ENCODE measurements at regions not wholly inside any gene's neighbourhood (a gene's known extent, or its start where the extent isn't known, plus 50 kb on each side); places are given as distances from the start of the nearest gene placed in this dataset.

GRCh38 chr1:57957576-57957975 is 533.7 kb upstream of the DAB1 start (continued):
- TF ChIP-seq ZBTB33 (IDR thresholded peaks at IDR 0.05) (no peak), ATF3 (IDR thresholded peaks at IDR 0.05) (no peak), TAF1 (conservative IDR thresholded peaks at IDR 0.05) (no peak)

GRCh38 chr1:57951390-57951789 is 527.5 kb upstream of the DAB1 start:
- 45% methylated on average over 4 of the region's 4 CpGs for WGBS
- Histone ChIP-seq H3K27ac (ENCODE audit: low read depth in 1 of 2, low read length in 2 of 2) (no peak overlapping the region), H3K4me1 (ENCODE audit: control insufficient read depth in 4 of 4, insufficient read depth in 4 of 4, low read length in 3 of 4) (no peaks in the 10 kb centered on the region), H3K9me3 (ENCODE audit: control insufficient read depth in 4 of 4, low read length in 3 of 4) (no peaks in the 10 kb centered on the region), H3K36me3 (ENCODE audit: control insufficient read depth in 4 of 4, insufficient read depth in 3 of 4, low read depth in 1 of 4, low read length in 3 of 4) (no peaks in the 10 kb centered on the region), H3K4me3 (ENCODE audit: low read depth in 1 of 3, low read length in 3 of 3) (no peak overlapping the region), H3K27me3 (ENCODE audit: control insufficient read depth in 4 of 4, insufficient read depth in 4 of 4, low read length in 3 of 4) (no peaks in the 10 kb centered on the region), H3K9ac (ENCODE audit: low read depth in 1 of 2, low read length in 2 of 2) (no peak overlapping the region)
- DNase-seq (ENCODE audit: low spot score): no peak
- TF ChIP-seq RXRA (IDR thresholded peaks at IDR 0.05): no peak
- TF ChIP-seq FOXA1 (IDR thresholded peaks at IDR 0.05): no peak
- no peak for TF ChIP-seq REST (IDR thresholded peaks at IDR 0.05)
- TF ChIP-seq MAX (IDR thresholded peaks at IDR 0.05): no peak
- TF ChIP-seq JUND (IDR thresholded peaks at IDR 0.05): no peak
- TF ChIP-seq YY1 (IDR thresholded peaks at IDR 0.05): no peak

GRCh38 chr1:57949168-57949567 is 525.3 kb upstream of the DAB1 start:
- H3K4me1 ChIP-seq (ENCODE audit: control insufficient read depth in 4 of 4, insufficient read depth in 4 of 4, low read length in 3 of 4): no peaks in the 10 kb centered on the region
- no peak overlapping the region for H3K27ac ChIP-seq (ENCODE audit: low read depth in 1 of 2, low read length in 2 of 2)

GRCh38 chr1:57947471-57947870 is 523.6 kb upstream of the DAB1 start:
- no peak overlapping the region for H3K4me3 ChIP-seq (ENCODE audit: low read depth in 1 of 3, low read length in 3 of 3)
- DNase-seq (ENCODE audit: low spot score): no peak
- no peaks in the 10 kb centered on the region for H3K9me3 ChIP-seq (ENCODE audit: control insufficient read depth in 4 of 4, low read length in 3 of 4)
- H3K27me3 ChIP-seq (ENCODE audit: control insufficient read depth in 4 of 4, insufficient read depth in 4 of 4, low read length in 3 of 4): no peaks in the 10 kb centered on the region
- 82% methylated on average over 6 of the region's 6 CpGs for WGBS
- H3K9ac ChIP-seq (ENCODE audit: low read depth in 1 of 2, low read length in 2 of 2): no peak overlapping the region
- H3K27ac ChIP-seq (ENCODE audit: low read depth in 1 of 2, low read length in 2 of 2): no peak overlapping the region
- no peaks in the 10 kb centered on the region for H3K4me1 ChIP-seq (ENCODE audit: control insufficient read depth in 4 of 4, insufficient read depth in 4 of 4, low read length in 3 of 4)
- H3K36me3 ChIP-seq (ENCODE audit: control insufficient read depth in 4 of 4, insufficient read depth in 3 of 4, low read depth in 1 of 4, low read length in 3 of 4): no peaks in the 10 kb centered on the region
- TF ChIP-seq RXRA (IDR thresholded peaks at IDR 0.05): no peak
- TF ChIP-seq HNF4A (conservative IDR thresholded peaks at IDR 0.05): no peak
- TF ChIP-seq SP1 (IDR thresholded peaks at IDR 0.05): no peak
- no peak for TF ChIP-seq RAD21 (IDR thresholded peaks at IDR 0.05)
- no peak for TF ChIP-seq ZBTB33 (IDR thresholded peaks at IDR 0.05)
- TF ChIP-seq FOXA2 (IDR thresholded peaks at IDR 0.05): no peak
- TF ChIP-seq GABPA (IDR thresholded peaks at IDR 0.05 in 1 of 2, conservative IDR thresholded peaks at IDR 0.05 in 1 of 2): no peak
- TF ChIP-seq TAF1 (conservative IDR thresholded peaks at IDR 0.05): no peak
- TF ChIP-seq FOXA1 (IDR thresholded peaks at IDR 0.05): no peak
- TF ChIP-seq EGR1 (IDR thresholded peaks at IDR 0.05; ENCODE audit: low read depth in 2 of 2): no peak
- TF ChIP-seq YY1 (IDR thresholded peaks at IDR 0.05): no peak
- TF ChIP-seq HNF4G (IDR thresholded peaks at IDR 0.05): no peak

More at GRCh38 chr1:57949168-57949567, 525.3 kb upstream of the DAB1 start:
- Histone ChIP-seq H3K4me3 (ENCODE audit: low read depth in 1 of 3, low read length in 3 of 3) (no peak overlapping the region), H3K9me3 (ENCODE audit: control insufficient read depth in 4 of 4, low read length in 3 of 4) (no peaks in the 10 kb centered on the region), H3K27me3 (ENCODE audit: control insufficient read depth in 4 of 4, insufficient read depth in 4 of 4, low read length in 3 of 4) (no peaks in the 10 kb centered on the region), H3K36me3 (ENCODE audit: control insufficient read depth in 4 of 4, insufficient read depth in 3 of 4, low read depth in 1 of 4, low read length in 3 of 4) (no peaks in the 10 kb centered on the region), H3K9ac (ENCODE audit: low read depth in 1 of 2, low read length in 2 of 2) (no peak overlapping the region)
- TF ChIP-seq HNF4A (conservative IDR thresholded peaks at IDR 0.05) (no peak), RXRA (IDR thresholded peaks at IDR 0.05) (no peak), RAD21 (IDR thresholded peaks at IDR 0.05) (no peak), FOXA1 (IDR thresholded peaks at IDR 0.05) (no peak), YY1 (IDR thresholded peaks at IDR 0.05) (no peak), EGR1 (IDR thresholded peaks at IDR 0.05; ENCODE audit: low read depth in 2 of 2) (no peak), HNF4G (IDR thresholded peaks at IDR 0.05) (no peak), FOXA2 (IDR thresholded peaks at IDR 0.05) (no peak)
- WGBS: 85% methylated on average over 2 of the region's 2 CpGs
- DNase-seq (ENCODE audit: low spot score): no peak

Measured in liver (tissue), 7 donors.